HL-60 (cell line): ENCODE measurements at regions not wholly inside any gene's neighbourhood (a gene's known extent, or its start where the extent isn't known, plus 50 kb on each side); places are given as distances from the start of the nearest gene placed in this dataset.

Experiments
- GABPA ChIP-seq: IDR thresholded peaks from 2 replicates; pipeline ENCODE4 v1.6.1; 2012; ENCODE audit warnings: low read depth
- POLR2AphosphoS5 ChIP-seq: IDR thresholded peaks from 2 replicates; pipeline ENCODE4 v1.6.1; 2012; ENCODE audit warnings: low read depth
- SPI1 ChIP-seq: IDR thresholded peaks from 2 replicates; pipeline ENCODE4 v1.6.1; 2012; ENCODE audit warnings: low read depth, mild to moderate bottlenecking, borderline replicate concordance
- TF ChIP-seq, protein P1 (sequence below): IDR thresholded peaks from one replicate; pipeline ENCODE4 v1.5.1; 2011; ENCODE audit warnings: low read length, control low read depth, inconsistent platforms; ENCODE audit not compliant: insufficient read depth
- TF ChIP-seq, protein P2 (sequence below): IDR thresholded peaks from 2 replicates; pipeline ENCODE4 v1.6.1; 2012; ENCODE audit warnings: low read depth; ENCODE audit not compliant: insufficient replicate concordance

DNA sequence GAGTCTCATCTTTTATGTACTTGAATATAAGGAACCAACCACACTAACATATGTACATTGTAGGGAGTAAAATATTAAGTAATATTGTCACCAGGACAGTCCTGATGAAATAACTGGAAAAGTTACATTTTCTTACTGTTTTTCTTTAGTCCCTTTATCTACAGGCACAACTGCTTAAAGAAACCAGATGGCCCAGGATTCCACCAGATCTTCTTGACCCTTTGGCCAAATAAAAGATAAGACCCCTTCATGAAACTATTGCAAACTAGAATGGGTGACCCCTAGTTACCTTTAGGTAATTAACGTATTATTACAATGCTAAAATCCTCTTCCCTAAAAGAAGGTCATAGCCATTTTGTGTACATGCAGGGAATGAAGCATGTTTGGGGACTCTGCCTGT is 106.3 kb upstream of the FTMT start:
- TF ChIP-seq, protein P1, sequence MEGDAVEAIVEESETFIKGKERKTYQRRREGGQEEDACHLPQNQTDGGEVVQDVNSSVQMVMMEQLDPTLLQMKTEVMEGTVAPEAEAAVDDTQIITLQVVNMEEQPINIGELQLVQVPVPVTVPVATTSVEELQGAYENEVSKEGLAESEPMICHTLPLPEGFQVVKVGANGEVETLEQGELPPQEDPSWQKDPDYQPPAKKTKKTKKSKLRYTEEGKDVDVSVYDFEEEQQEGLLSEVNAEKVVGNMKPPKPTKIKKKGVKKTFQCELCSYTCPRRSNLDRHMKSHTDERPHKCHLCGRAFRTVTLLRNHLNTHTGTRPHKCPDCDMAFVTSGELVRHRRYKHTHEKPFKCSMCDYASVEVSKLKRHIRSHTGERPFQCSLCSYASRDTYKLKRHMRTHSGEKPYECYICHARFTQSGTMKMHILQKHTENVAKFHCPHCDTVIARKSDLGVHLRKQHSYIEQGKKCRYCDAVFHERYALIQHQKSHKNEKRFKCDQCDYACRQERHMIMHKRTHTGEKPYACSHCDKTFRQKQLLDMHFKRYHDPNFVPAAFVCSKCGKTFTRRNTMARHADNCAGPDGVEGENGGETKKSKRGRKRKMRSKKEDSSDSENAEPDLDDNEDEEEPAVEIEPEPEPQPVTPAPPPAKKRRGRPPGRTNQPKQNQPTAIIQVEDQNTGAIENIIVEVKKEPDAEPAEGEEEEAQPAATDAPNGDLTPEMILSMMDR: no peak
- TF ChIP-seq POLR2AphosphoS5 (no peak), GABPA (no peak), SPI1 (no peak)
- TF ChIP-seq, protein P2, sequence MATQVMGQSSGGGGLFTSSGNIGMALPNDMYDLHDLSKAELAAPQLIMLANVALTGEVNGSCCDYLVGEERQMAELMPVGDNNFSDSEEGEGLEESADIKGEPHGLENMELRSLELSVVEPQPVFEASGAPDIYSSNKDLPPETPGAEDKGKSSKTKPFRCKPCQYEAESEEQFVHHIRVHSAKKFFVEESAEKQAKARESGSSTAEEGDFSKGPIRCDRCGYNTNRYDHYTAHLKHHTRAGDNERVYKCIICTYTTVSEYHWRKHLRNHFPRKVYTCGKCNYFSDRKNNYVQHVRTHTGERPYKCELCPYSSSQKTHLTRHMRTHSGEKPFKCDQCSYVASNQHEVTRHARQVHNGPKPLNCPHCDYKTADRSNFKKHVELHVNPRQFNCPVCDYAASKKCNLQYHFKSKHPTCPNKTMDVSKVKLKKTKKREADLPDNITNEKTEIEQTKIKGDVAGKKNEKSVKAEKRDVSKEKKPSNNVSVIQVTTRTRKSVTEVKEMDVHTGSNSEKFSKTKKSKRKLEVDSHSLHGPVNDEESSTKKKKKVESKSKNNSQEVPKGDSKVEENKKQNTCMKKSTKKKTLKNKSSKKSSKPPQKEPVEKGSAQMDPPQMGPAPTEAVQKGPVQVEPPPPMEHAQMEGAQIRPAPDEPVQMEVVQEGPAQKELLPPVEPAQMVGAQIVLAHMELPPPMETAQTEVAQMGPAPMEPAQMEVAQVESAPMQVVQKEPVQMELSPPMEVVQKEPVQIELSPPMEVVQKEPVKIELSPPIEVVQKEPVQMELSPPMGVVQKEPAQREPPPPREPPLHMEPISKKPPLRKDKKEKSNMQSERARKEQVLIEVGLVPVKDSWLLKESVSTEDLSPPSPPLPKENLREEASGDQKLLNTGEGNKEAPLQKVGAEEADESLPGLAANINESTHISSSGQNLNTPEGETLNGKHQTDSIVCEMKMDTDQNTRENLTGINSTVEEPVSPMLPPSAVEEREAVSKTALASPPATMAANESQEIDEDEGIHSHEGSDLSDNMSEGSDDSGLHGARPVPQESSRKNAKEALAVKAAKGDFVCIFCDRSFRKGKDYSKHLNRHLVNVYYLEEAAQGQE: no peak
